Stomach (tissue), 8 donors: ENCODE measurements at regions not wholly inside any gene's neighbourhood (a gene's known extent, or its start where the extent isn't known, plus 50 kb on each side); places are given as distances from the start of the nearest gene placed in this dataset.

Experiments used
- DNase-seq, 2 donors: peaks; one replicate each; pipeline versions ENCODE4 v3.0.0 to v3.0.0-alpha.2; 2013 to 2019
- H3K27ac ChIP-seq, 5 donors: fragments of 200-600 bp in 4 of 5; sonication (generic) in 4 of 5; one replicate each; pipeline ENCODE4 v1.5.1; 2013 to 2019; ENCODE audit warnings: mild to moderate bottlenecking in 1 of 5, moderate library complexity in 1 of 5
- H3K27me3 ChIP-seq, 3 donors: fragments of 200-600 bp; sonication (generic); one replicate each; pipeline ENCODE4 v1.5.1; 2017 to 2019; ENCODE audit warnings: mixed run types in 1 of 3
- H3K36me3 ChIP-seq, 4 donors: fragments of 200-600 bp; sonication (generic); 1 replicate in 3 of 4; 2 replicates in 1 of 4; pipeline ENCODE4 v1.5.1; 2016 to 2019
- H3K4me1 ChIP-seq, 4 donors: fragments of 200-600 bp; sonication (generic); one replicate each; pipeline ENCODE4 v1.5.1; 2016 to 2019
- H3K4me3 ChIP-seq, 4 donors: fragments of 200-600 bp; sonication (generic) in 3 of 4; one replicate each; pipeline ENCODE4 v1.5.1; 2016 to 2019; ENCODE audit warnings: mild to moderate bottlenecking in 1 of 4
- H3K9me3 ChIP-seq, 4 donors: fragments of 200-600 bp; sonication (generic); one replicate each; pipeline ENCODE4 v1.5.1; 2016 to 2019
- CTCF ChIP-seq, 7 experiments: fragments of 450-650 bp in 4 of 7; fragments of 200-600 bp in 3 of 7; sonication (generic) in 3 of 7; IDR thresholded peaks; one replicate each; pipeline ENCODE4 v1.5.1; 2016 to 2019; ENCODE audit warnings: antibody characterized with exemption in 7 of 7, control low read depth in 2 of 7, mild to moderate bottlenecking in 1 of 7
- EP300 ChIP-seq: sonication (generic); formaldehyde crosslinking; IDR thresholded peaks from one replicate; pipeline ENCODE4 v1.6.1; 2017; ENCODE audit warnings: antibody characterized with exemption
- POLR2A ChIP-seq, 4 donors: fragments of 450-650 bp; IDR thresholded peaks; one replicate each; pipeline ENCODE4 v1.6.1; 2016; ENCODE audit warnings: antibody characterized with exemption in 4 of 4, control low read depth in 2 of 4, mild to moderate bottlenecking in 1 of 4, moderate library complexity in 1 of 4
- POLR2AphosphoS5 ChIP-seq, 3 donors: sonication (generic); formaldehyde crosslinking; IDR thresholded peaks; one replicate each; pipeline ENCODE4 v1.6.1; 2016; ENCODE audit warnings: antibody characterized with exemption in 3 of 3
- WGBS, 5 donors: extraction: QIAGEN DNeasy Blood & Tissue Kit in 3 of 5; methylation state at CpG; one replicate each; pipeline versions ENCODE4 v1.1.5 to v1.1.7; 2013 to 2018; 5-methylcytosine and 5-hydroxymethylcytosine counted together
- intact Hi-C: fragments of 100-400 bp; cut with DNase I; formaldehyde crosslinking; loops from one replicate; pipeline ENCODE4 v1.15.1; 2023; ENCODE audit warnings: low total_unique reads
- donor health status: healthy with polysubstance abuse.
- donor health status: Bipolar disorder and iron deficiency.
- donor health status: healthy.

- H3K4me3 ChIP-seq, result no peak overlapping the region
- no peaks in the 10 kb centered on the region for H3K36me3 ChIP-seq
- WGBS, 5 donors, result 73 to 88% (median 85%) methylated on average over 1 of the region's 1 CpG
- H3K9me3 ChIP-seq, result no peaks in the 10 kb centered on the region
- H3K27me3 ChIP-seq, result no peaks in the 10 kb centered on the region
- intact Hi-C loops, result no loop called here
- H3K4me1 ChIP-seq, result no peaks in the 10 kb centered on the region
- no peak for DNase-seq
- no peak overlapping the region for H3K27ac ChIP-seq
- TF ChIP-seq CTCF (IDR thresholded peaks at IDR 0.05), result no peak
- TF ChIP-seq POLR2AphosphoS5 (IDR thresholded peaks at IDR 0.05), result no peak
- TF ChIP-seq EP300, result no peak
- no peak for TF ChIP-seq POLR2A (IDR thresholded peaks at IDR 0.05)
These were observed 600.8 kb upstream of the CDH2 start for GRCh38 chr18:28777756-28778155.

- no peaks in the 10 kb centered on the region for H3K27me3 ChIP-seq
- intact Hi-C loops, result no loop called here
- no peak overlapping the region for H3K4me3 ChIP-seq
- no peaks in the 10 kb centered on the region for H3K9me3 ChIP-seq
- H3K36me3 ChIP-seq, result no peaks in the 10 kb centered on the region
- H3K27ac ChIP-seq, result no peak overlapping the region
- DNase-seq, result no peak
- TF ChIP-seq POLR2AphosphoS5 (IDR thresholded peaks at IDR 0.05), result no peak
- no peak for TF ChIP-seq CTCF (IDR thresholded peaks at IDR 0.05)
- no peak for TF ChIP-seq POLR2A (IDR thresholded peaks at IDR 0.05)
- no peak for TF ChIP-seq EP300
- 38 to 66% (median 45%) methylated on average over 3 of the region's 3 CpGs for whole genome bisulfite sequencing, 5 donors
- H3K4me1 ChIP-seq, result no peaks in the 10 kb centered on the region
These were observed 594.9 kb upstream of the CDH2 start for GRCh38 chr18:28771849-28772248.

GRCh38 chr18:28768791-28769768, 592.1 kb upstream of the CDH2 start:
- no peak for TF ChIP-seq POLR2AphosphoS5 (IDR thresholded peaks at IDR 0.05)
- no peak for DNase-seq
- Histone ChIP-seq H3K36me3 (no peaks in the 10 kb centered on the region), H3K4me3 (no peak overlapping the region), H3K4me1 (no peaks in the 10 kb centered on the region), H3K9me3 (no peaks in the 10 kb centered on the region), H3K27me3 (no peaks in the 10 kb centered on the region), H3K27ac (no peak overlapping the region)
- intact Hi-C loops, result no loop called here
- WGBS, 5 donors, result 52 to 75% (median 68%) methylated on average over 8 of the region's 8 CpGs

- DNase-seq, result peak in 1 of 2 donors; percentile 7
- no peaks in the 10 kb centered on the region for H3K36me3 ChIP-seq
- TF ChIP-seq EP300, result no peak
- no peak for TF ChIP-seq POLR2A (IDR thresholded peaks at IDR 0.05)
- no peak for TF ChIP-seq POLR2AphosphoS5 (IDR thresholded peaks at IDR 0.05)
- no peak for TF ChIP-seq CTCF (IDR thresholded peaks at IDR 0.05)
- H3K27me3 ChIP-seq, result no peaks in the 10 kb centered on the region
- no peaks in the 10 kb centered on the region for H3K4me1 ChIP-seq
- no peak overlapping the region for H3K27ac ChIP-seq
- intact Hi-C loops, result no loop called here
- 70 to 92% (median 88%) methylated on average over 2 of the region's 2 CpGs for WGBS, 5 donors
- H3K4me3 ChIP-seq, result no peak overlapping the region
- no peaks in the 10 kb centered on the region for H3K9me3 ChIP-seq
These were observed 590.8 kb upstream of the CDH2 start for GRCh38 chr18:28767727-28768211.

- no peaks in the 10 kb centered on the region for H3K27me3 ChIP-seq
- WGBS, 5 donors, result 89 to 100% (median 96%) methylated on average over 1 of the region's 1 CpG
- intact Hi-C loops, result no loop called here
- H3K9me3 ChIP-seq, result no peaks in the 10 kb centered on the region
- TF ChIP-seq POLR2AphosphoS5 (IDR thresholded peaks at IDR 0.05), result no peak
- no peak for TF ChIP-seq EP300
- TF ChIP-seq POLR2A (IDR thresholded peaks at IDR 0.05), result no peak
- no peak for TF ChIP-seq CTCF (IDR thresholded peaks at IDR 0.05)
- H3K27ac ChIP-seq, result no peak overlapping the region
- no peaks in the 10 kb centered on the region for H3K36me3 ChIP-seq
- no peak for DNase-seq
- no peaks in the 10 kb centered on the region for H3K4me1 ChIP-seq
- no peak overlapping the region for H3K4me3 ChIP-seq
These were observed 590.3 kb upstream of the CDH2 start for GRCh38 chr18:28767201-28767600.
